ENCODE measurements at regions not wholly inside any gene's neighbourhood (a gene's known extent, or its start where the extent isn't known, plus 50 kb on each side); places are given as distances from the start of the nearest gene placed in this dataset.

DNA sequence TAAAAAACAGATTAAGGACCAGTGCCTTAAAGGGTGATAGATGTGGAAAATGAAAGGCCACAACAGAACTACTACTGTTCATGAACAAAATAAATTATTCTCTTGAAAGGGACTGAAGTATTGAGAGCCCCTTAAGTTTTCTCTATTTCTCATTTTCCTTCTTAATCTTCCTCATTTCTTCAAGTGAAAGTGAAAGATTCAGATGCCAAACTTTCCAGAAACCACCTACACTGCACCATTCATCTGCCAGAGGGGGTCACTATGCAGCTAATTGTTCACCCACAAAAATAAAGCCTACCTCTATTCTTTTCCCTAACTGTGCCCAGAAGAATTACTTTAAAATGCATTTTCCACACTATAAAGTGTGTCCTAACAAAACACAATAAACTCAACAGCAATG is 140.1 kb downstream of the NR4A2 start:
- no peak for DNase-seq (ENCODE audit: extremely low spot score)
- ChIA-PET POLR2A (no interaction called here), CTCF (interaction anchor here (1.5 kb wide), 1 partner anchor 397 kb away, joined by 3 read pairs; no protein-coding TSS in a partner anchor)
- TF ChIP-seq, protein P1, sequence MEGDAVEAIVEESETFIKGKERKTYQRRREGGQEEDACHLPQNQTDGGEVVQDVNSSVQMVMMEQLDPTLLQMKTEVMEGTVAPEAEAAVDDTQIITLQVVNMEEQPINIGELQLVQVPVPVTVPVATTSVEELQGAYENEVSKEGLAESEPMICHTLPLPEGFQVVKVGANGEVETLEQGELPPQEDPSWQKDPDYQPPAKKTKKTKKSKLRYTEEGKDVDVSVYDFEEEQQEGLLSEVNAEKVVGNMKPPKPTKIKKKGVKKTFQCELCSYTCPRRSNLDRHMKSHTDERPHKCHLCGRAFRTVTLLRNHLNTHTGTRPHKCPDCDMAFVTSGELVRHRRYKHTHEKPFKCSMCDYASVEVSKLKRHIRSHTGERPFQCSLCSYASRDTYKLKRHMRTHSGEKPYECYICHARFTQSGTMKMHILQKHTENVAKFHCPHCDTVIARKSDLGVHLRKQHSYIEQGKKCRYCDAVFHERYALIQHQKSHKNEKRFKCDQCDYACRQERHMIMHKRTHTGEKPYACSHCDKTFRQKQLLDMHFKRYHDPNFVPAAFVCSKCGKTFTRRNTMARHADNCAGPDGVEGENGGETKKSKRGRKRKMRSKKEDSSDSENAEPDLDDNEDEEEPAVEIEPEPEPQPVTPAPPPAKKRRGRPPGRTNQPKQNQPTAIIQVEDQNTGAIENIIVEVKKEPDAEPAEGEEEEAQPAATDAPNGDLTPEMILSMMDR (IDR thresholded peaks at IDR 0.05; ENCODE audit: control extremely low read depth, extremely low read depth, low read depth, missing control alignments): no peak

DNA sequence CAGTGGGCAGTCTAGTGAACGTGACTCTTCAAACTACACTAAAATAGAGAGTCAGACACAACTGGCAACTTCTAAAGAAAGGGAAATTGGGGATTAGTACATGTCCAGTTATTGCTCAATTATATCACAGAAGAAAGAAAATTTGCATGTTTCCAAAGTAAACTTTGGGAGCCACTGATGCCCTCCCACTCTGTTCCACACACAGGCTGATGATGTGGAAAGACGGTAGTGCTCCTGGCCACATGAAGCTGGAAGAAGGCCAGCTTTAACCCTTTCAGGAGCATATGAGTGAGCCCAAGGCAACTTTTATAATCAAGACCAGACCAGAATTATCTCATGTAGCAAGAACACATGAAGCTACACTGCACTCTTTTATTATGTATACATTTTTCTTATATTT is 141.0 kb downstream of the NR4A2 start:
- TF ChIP-seq, protein P1 (IDR thresholded peaks at IDR 0.05; ENCODE audit: control extremely low read depth, extremely low read depth, low read depth, missing control alignments): no peak
- POLR2A ChIA-PET: no interaction called here
- CTCF ChIA-PET: interaction anchor here (1.0 kb wide), 1 partner anchor 11 kb away, joined by 3 read pairs; no protein-coding TSS in a partner anchor
- DNase-seq (ENCODE audit: extremely low spot score): no peak

DNA sequence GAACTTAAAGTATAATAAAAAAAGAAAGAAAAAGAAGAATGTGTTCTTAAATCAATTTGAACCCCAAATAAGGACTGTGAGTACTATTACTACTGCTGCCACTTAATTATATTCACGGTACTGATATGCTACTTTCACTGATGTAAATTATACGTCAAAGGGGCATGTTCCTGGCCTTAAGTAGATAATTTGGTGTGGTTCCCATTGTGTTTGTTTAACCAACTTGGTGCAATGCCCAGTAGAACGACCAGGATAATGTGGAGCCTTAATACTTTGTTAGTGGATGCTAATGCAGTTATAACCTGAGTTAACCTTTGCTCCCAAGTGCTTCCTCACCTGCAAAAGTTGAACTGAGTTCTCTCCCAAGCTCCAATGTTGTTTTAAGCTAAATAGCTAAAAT is 142.0 kb downstream of the NR4A2 start:
- ChIA-PET CTCF (no interaction called here), POLR2A (no interaction called here)
- TF ChIP-seq, protein P1 (IDR thresholded peaks at IDR 0.05; ENCODE audit: control extremely low read depth, extremely low read depth, low read depth, missing control alignments): no peak
- DNase-seq (ENCODE audit: extremely low spot score): no peak

DNA sequence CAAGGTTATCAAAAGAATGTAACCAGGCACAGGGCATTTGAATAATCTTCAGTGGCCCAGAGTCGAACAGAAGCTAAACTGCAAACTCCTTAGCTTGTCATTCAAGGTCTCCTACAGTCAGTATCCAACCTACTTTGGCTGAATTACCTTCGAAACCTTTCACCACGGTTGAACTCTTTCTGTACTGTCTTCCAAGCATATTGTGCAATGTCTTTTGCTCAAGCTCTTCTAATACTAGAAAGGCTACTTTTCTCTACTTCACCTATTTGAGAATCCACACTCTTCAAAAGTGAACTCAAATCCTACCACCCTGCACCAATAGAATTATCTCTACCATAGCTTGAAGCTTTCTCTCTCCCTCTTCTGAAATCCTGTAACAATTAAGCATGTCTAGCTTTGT is 142.9 kb downstream of the NR4A2 start:
- CTCF ChIA-PET: interaction anchor here (1.5 to 3.0 kb wide), 2 partner anchors 9 kb away, joined by 5 to 13 read pairs; no protein-coding TSS in a partner anchor
- POLR2A ChIA-PET: no interaction called here
- no peak for DNase-seq (ENCODE audit: extremely low spot score)
- TF ChIP-seq, protein P1 (IDR thresholded peaks at IDR 0.05; ENCODE audit: control extremely low read depth, extremely low read depth, low read depth, missing control alignments): no peak

DNA sequence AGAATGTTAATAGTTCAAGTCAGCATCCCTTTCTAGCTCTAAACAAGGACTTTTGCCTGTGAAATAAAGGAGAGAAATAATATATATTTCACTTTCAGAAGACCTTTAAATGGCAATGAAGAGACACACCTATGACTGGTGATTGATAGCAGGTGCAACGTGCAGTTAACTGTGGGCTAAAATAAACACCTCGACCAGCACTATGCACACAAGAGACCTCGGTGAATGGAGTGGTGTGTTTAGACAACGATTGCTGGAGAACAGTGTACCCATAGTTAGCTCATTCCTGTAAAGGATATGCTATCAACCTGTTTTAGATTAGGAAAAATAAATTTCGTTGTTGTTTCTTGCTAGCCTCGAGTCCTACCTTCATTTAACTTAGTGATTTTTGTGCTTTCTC is 143.4 kb downstream of the NR4A2 start:
- ChIA-PET POLR2A (no interaction called here), CTCF (interaction anchor here (1.5 to 3.0 kb wide), 2 partner anchors 9 kb away, joined by 5 to 13 read pairs; no protein-coding TSS in a partner anchor)
- no peak for DNase-seq (ENCODE audit: extremely low spot score)
- TF ChIP-seq, protein P1 (IDR thresholded peaks at IDR 0.05; ENCODE audit: control extremely low read depth, extremely low read depth, low read depth, missing control alignments): no peak

DNA sequence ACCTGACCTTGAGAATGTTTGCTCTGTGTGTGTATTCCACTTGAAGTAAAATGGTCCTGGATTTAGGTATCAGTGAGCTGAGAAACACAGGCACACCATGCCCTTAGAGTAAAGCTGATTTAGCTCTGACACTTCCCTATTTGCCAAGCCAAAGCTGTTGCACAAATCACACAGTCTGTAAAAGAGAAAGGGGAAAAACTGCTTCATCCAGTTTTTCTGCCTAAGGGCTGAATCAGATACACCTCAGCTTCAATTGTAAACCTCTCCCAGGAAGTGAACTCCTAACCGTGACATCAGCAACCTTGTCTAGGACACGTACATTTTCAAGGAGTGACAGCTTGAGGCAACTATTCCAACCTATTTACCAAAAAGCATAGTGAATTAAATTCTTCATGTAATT is 150.4 kb downstream of the NR4A2 start:
- TF ChIP-seq, protein P1 (IDR thresholded peaks at IDR 0.05; ENCODE audit: control extremely low read depth, extremely low read depth, low read depth, missing control alignments): no peak
- ChIA-PET POLR2A (no interaction called here), CTCF (interaction anchor here (0.7 kb wide), 1 partner anchor 18 kb away, joined by 3 read pairs; no protein-coding TSS in a partner anchor)
- no peak for DNase-seq (ENCODE audit: extremely low spot score)
